Activated CD4-positive, alpha-beta T cell treated with anti-CD3 and anti-CD28 coated beads, Interleukin-2, Interleukin-4, amounts not matched to agents 100 ng/mL and 50 ng/mL, durations not matched to agents 16 hours and 8 hours (primary cell): ENCODE measurements at regions not wholly inside any gene's neighbourhood (a gene's known extent, or its start where the extent isn't known, plus 50 kb on each side); places are given as distances from the start of the nearest gene placed in this dataset.

Experiments used
- DNase-seq: peaks from one replicate; pipeline ENCODE4 v3.0.0-alpha.2; 2020; ENCODE audit warnings: low spot score

GRCh38 chr7:80984619-80985018, 65.8 kb upstream of the SEMA3C start:
- no peak for DNase-seq

GRCh38 chr7:80981405-80981804, 62.6 kb upstream of the SEMA3C start:
- DNase-seq, result no peak

GRCh38 chr7:80977751-80978150, 58.9 kb upstream of the SEMA3C start:
- DNase-seq, result no peak

GRCh38 chr7:80974396-80975358, 55.8 kb upstream of the SEMA3C start:
- no peak for DNase-seq

- no peak for DNase-seq
Measured at GRCh38 chr7:80971225-80971624, 52.4 kb upstream of the SEMA3C start.
